Mucosa of descending colon (tissue), 3 donors: ENCODE measurements at regions not wholly inside any gene's neighbourhood (a gene's known extent, or its start where the extent isn't known, plus 50 kb on each side); places are given as distances from the start of the nearest gene placed in this dataset.

ENCODE experiments used
- ATAC-seq: fragments of 200-7000 bp; cut with Tn5 transposase; one replicate; pipeline ENCODE4 v1.9.1; 2020; ENCODE audit warnings: mild to moderate bottlenecking, moderate library complexity
- DNase-seq, 3 donors: peaks; one replicate each; pipeline ENCODE4 v3.0.0-alpha.2; 2020
- H3K36me3 ChIP-seq: fragments of 200-600 bp; one replicate; pipeline ENCODE4 v1.8.0; 2021; ENCODE audit warnings: low read depth, mild to moderate bottlenecking
- H3K4me1 ChIP-seq: fragments of 200-600 bp; one replicate; pipeline ENCODE4 v1.8.0; 2021; ENCODE audit warnings: low read depth, mild to moderate bottlenecking
- H3K4me3 ChIP-seq: fragments of 200-600 bp; one replicate; pipeline ENCODE4 v1.8.0; 2021; ENCODE audit warnings: mild to moderate bottlenecking
- H3K9me3 ChIP-seq: fragments of 200-600 bp; one replicate; pipeline ENCODE4 v1.8.0; 2021; ENCODE audit warnings: mild to moderate bottlenecking
- intact Hi-C, 2 donors: fragments of 100-400 bp; cut with DNase I in 1 of 2; cut with micrococcal nuclease in 1 of 2; formaldehyde crosslinking; loops; one replicate each; pipeline versions ENCODE4 v1.11.0 to v1.11.1; 2022; cut with DNase I, micrococcal nuclease
- TF ChIP-seq, protein P1 (sequence below): fragments of 200-600 bp; IDR thresholded peaks from one replicate; pipeline ENCODE4 v1.8.0; 2022; ENCODE audit warnings: antibody characterized with exemption, mild to moderate bottlenecking
- donor health status: DM: no; HTN: no; CAD: no; lungs with moderate emphysema.
- donor health status: DM: no; HTN: no; CAD: no.
- donor health status: DM: no; HTN: yes; CAD: no.

DNA sequence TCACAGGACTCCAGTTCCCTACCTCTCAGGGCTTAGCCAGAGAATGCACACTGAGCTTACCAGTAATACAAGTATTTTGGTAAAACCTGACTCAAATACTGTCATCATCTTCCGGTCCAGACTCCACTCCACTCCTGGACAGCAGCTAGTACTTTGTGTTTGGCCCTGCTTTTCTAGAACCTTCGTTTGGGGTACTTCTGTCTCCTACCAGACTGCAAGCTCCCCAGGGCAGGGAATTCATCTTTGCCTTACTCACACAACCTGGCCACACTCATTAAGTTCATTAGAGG is 108.9 kb upstream of the CDC42EP3 start:
- intact Hi-C loops, result loop anchor here in 1 of 2 donors (10.0 kb wide), 1 partner anchor 106 kb away; the partner anchor contains the start of gene CDC42EP3
- Histone ChIP-seq H3K4me3 (no peak overlapping the region), H3K36me3 (no peaks in the 10 kb centered on the region), H3K9me3 (no peaks in the 10 kb centered on the region), H3K4me1 (peaks cover 6% of the 10 kb centered on the region)
- TF ChIP-seq, protein P1, sequence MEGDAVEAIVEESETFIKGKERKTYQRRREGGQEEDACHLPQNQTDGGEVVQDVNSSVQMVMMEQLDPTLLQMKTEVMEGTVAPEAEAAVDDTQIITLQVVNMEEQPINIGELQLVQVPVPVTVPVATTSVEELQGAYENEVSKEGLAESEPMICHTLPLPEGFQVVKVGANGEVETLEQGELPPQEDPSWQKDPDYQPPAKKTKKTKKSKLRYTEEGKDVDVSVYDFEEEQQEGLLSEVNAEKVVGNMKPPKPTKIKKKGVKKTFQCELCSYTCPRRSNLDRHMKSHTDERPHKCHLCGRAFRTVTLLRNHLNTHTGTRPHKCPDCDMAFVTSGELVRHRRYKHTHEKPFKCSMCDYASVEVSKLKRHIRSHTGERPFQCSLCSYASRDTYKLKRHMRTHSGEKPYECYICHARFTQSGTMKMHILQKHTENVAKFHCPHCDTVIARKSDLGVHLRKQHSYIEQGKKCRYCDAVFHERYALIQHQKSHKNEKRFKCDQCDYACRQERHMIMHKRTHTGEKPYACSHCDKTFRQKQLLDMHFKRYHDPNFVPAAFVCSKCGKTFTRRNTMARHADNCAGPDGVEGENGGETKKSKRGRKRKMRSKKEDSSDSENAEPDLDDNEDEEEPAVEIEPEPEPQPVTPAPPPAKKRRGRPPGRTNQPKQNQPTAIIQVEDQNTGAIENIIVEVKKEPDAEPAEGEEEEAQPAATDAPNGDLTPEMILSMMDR, result no peak
- ATAC-seq (no peak), DNase-seq (no peak)

DNA sequence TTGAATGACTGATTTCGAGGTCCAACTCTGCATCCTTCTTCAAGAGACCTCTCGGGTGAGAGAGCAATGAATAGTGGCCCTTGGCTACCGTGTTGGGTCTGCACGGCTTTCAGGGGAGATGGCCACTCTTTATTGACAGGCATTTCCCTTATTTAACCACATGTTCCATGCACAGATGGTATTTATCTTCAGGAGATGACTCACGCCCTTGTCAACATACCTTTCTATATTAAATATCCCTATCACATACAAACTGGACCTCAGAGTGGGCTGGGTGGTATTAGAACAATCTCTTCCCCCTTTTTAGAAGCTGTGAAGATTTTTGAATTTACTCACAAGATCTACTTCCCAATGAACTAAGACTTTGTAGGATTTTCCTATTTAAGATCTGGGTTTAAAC is 109.6 kb upstream of the CDC42EP3 start:
- Histone ChIP-seq H3K36me3 (no peaks in the 10 kb centered on the region), H3K4me3 (no peak overlapping the region), H3K9me3 (no peaks in the 10 kb centered on the region), H3K4me1 (peaks cover 7% of the 10 kb centered on the region)
- intact Hi-C loops, result loop anchor here in 1 of 2 donors (10.0 kb wide), 1 partner anchor 106 kb away; the partner anchor contains the start of gene CDC42EP3
- TF ChIP-seq, protein P1, result no peak
- ATAC-seq, result peak; percentile 68
- no peak for DNase-seq

DNA sequence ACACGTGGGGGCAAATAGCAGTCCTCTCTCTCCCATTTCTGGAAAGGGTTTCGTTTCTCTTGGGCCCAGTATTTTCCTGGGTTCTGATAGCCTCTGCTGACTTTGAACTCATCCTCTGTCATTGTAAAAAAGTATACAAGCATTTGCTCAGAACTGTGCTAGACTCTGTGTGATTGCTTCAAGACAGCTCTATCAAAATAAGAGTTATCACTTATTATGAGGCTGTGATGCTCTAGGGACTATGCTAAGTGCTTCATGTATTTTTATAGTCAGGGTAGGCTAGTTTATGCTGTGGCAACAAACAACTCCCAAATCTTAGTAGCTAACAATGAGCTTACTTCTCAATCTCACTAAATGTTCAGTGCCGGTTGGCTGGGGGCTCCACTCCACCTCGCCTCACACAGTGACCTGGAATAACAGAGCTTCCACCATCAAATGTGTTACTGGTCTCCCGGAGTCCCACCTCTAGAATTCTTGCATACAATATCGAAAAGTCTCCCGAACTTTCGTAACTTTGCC is 110.8 kb upstream of the CDC42EP3 start:
- H3K36me3 ChIP-seq, result no peaks in the 10 kb centered on the region
- peaks cover 15% of the 10 kb centered on the region for H3K4me1 ChIP-seq
- DNase-seq, result no peak
- ATAC-seq, result no peak
- no peaks in the 10 kb centered on the region for H3K9me3 ChIP-seq
- no peak overlapping the region for H3K4me3 ChIP-seq
- TF ChIP-seq, protein P1, result no peak
- intact Hi-C loops, result loop anchor here in 1 of 2 donors (10.0 kb wide), 1 partner anchor 107 kb away; the partner anchor contains the start of gene CDC42EP3

DNA sequence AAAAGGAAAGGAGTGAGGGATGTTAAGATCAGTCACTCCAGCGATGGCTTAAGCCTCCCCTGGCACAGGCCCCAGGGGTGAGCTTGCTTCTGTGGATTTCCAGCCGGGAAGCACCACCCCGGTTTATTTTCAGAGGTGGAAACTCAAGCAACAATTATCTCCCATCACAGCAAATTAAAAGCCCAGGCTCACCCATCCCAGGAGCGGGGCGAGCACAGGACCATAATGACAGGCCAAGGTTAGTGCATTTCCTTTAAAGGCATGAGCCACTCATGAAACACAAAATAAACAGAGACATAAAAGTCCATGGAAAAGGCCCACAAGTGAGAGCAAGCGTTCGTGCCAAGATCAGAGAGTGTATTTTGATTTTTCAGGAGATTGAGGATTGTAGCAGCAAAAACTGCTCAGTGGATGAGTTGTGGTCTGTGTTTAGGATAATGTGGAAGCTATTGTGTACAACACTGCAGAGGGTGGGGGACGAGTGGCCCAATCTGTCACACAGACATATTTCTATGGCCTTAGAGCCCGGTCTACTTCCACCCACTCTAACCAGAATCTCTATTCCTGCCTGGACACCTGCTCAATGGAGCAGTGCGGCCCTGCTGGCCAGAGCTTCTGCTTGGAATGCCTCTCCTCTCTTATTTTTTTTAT is 111.4 kb upstream of the CDC42EP3 start:
- Histone ChIP-seq H3K4me1 (peaks cover 15% of the 10 kb centered on the region), H3K9me3 (no peaks in the 10 kb centered on the region), H3K36me3 (no peaks in the 10 kb centered on the region), H3K4me3 (no peak overlapping the region)
- DNase-seq (peak in 2 of 3 donors; percentile 44 to 45), ATAC-seq (peak; percentile 6)
- TF ChIP-seq, protein P1, result no peak
- intact Hi-C loops, result loop anchor here in 1 of 2 donors (10.0 kb wide), 1 partner anchor 108 kb away; the partner anchor contains the start of gene CDC42EP3

DNA sequence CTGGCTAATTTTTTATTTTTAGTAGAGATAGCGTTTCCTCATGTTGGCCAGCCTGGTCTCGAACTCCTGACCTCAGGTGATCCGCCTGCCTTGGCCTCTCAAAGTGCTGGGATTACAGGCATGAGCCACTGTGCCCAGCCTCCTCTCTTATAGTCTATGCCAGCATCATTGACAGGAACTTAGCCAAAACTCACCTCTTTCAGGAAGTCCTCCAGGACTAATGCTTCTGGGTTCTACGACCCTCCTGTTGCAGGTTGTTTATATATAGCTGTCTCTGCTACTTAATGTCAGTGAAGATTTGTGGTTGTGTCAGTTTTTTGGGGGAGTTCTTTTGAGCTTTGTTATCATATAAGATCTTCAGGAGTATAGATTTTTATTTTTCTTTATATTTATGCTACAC is 112.1 kb upstream of the CDC42EP3 start:
- TF ChIP-seq, protein P1, result no peak
- H3K4me3 ChIP-seq, result no peak overlapping the region
- peaks cover 15% of the 10 kb centered on the region for H3K4me1 ChIP-seq
- H3K9me3 ChIP-seq, result peaks cover 3% of the 10 kb centered on the region
- H3K36me3 ChIP-seq, result no peaks in the 10 kb centered on the region
- DNase-seq, result no peak
- ATAC-seq, result no peak
- intact Hi-C loops, result loop anchor here in 1 of 2 donors (10.0 kb wide), 1 partner anchor 109 kb away; the partner anchor contains the start of gene CDC42EP3
